AG04449 (cell line): ENCODE measurements at regions not wholly inside any gene's neighbourhood (a gene's known extent, or its start where the extent isn't known, plus 50 kb on each side); places are given as distances from the start of the nearest gene placed in this dataset.

ENCODE experiments used
- CTCF ChIA-PET: fragments of 350-600 bp; formaldehyde crosslinking; extraction: SDS; loops from one replicate; lab custom pipeline; 2021; ENCODE audit warnings: antibody characterized with exemption; lab: Yijun Ruan, JAX
- POLR2A ChIA-PET: fragments of 400-600, 350-600 bp; formaldehyde crosslinking; extraction: SDS; loops from one replicate; lab custom pipeline; 2020; ENCODE audit warnings: antibody characterized with exemption, inconsistent platforms; lab: Yijun Ruan, JAX
- DNase-seq: peaks from one replicate; pipeline ENCODE4 v3.0.0-alpha.2; 2010; ENCODE audit warnings: low read depth, low spot score
- H3K4me3 ChIP-seq: 2 replicates; pipeline ENCODE4 v1.5.1; 2011; ENCODE audit warnings: low read depth, mild to moderate bottlenecking, control low read depth, low read length
- CTCF ChIP-seq: IDR thresholded peaks from one replicate; pipeline ENCODE4 v1.5.1; 2011; ENCODE audit warnings: mild to moderate bottlenecking, moderate library complexity, low read length, control low read depth, inconsistent platforms; ENCODE audit not compliant: insufficient read depth; ENCODE audit errors: missing control alignments

- DNase-seq, result no peak
- no peak for TF ChIP-seq CTCF
- POLR2A ChIA-PET, result no interaction called here
- CTCF ChIA-PET, result no interaction called here
- no peak overlapping the region for H3K4me3 ChIP-seq
Observed at GRCh38 chr6:152836523-152836922, 85.9 kb downstream of the VIP start.

GRCh38 chr6:152845421-152845820 lies 94.8 kb downstream of the VIP start:
- ChIA-PET CTCF (interaction anchor here (1.6 kb wide), 1 partner anchor 103 kb away, joined by 4 read pairs; no protein-coding TSS in a partner anchor), POLR2A (no interaction called here)
- no peak for TF ChIP-seq CTCF
- no peak overlapping the region for H3K4me3 ChIP-seq
- DNase-seq, result no peak

- DNase-seq, result no peak
- ChIA-PET CTCF (interaction anchor here (1.6 kb wide), 1 partner anchor 102 kb away, joined by 4 read pairs; no protein-coding TSS in a partner anchor), POLR2A (no interaction called here)
- H3K4me3 ChIP-seq, result no peak overlapping the region
- TF ChIP-seq CTCF, result no peak
Observed at GRCh38 chr6:152846825-152847224, 96.2 kb downstream of the VIP start.

- ChIA-PET POLR2A (no interaction called here), CTCF (interaction anchor here (1.2 kb wide), 1 partner anchor 99 kb away, joined by 3 read pairs; no protein-coding TSS in a partner anchor)
- DNase-seq, result no peak
- no peak for TF ChIP-seq CTCF
- no peak overlapping the region for H3K4me3 ChIP-seq
Observed at GRCh38 chr6:152848919-152849318, 98.3 kb downstream of the VIP start.

- no peak for DNase-seq
- POLR2A ChIA-PET, result no interaction called here
- no peak for TF ChIP-seq CTCF
- CTCF ChIA-PET, result no interaction called here
- H3K4me3 ChIP-seq, result no peak overlapping the region
Observed at GRCh38 chr6:152854086-152854795, 103.6 kb downstream of the VIP start.

GRCh38 chr6:152858141-152858540 lies 107.5 kb downstream of the VIP start:
- CTCF ChIA-PET, result interaction anchor here (10.1 kb wide), 1 partner anchor 89 kb away, joined by 90 read pairs; no protein-coding TSS in a partner anchor
- DNase-seq, result no peak
- TF ChIP-seq CTCF, result no peak

More at GRCh38 chr6:152858141-152858540, 107.5 kb downstream of the VIP start:
- POLR2A ChIA-PET, result no interaction called here
- H3K4me3 ChIP-seq, result no peak overlapping the region
